Gastrocnemius medialis (tissue), 4 donors: ENCODE measurements at regions not wholly inside any gene's neighbourhood (a gene's known extent, or its start where the extent isn't known, plus 50 kb on each side); places are given as distances from the start of the nearest gene placed in this dataset.

Experiments used
- CTCF ChIP-seq, 5 experiments: fragments of 450-650 bp in 3 of 5; fragments of 200-600 bp in 2 of 5; sonication (generic) in 2 of 5; IDR thresholded peaks in 4 of 5; conservative IDR thresholded peaks in 1 of 5; 1 replicate in 4 of 5; 2 replicates in 1 of 5; pipeline ENCODE4 v1.5.1; 2016 to 2019; ENCODE audit warnings: antibody characterized with exemption in 5 of 5, mild to moderate bottlenecking in 3 of 5, moderate library complexity in 3 of 5
- POLR2A ChIP-seq, 2 donors: fragments of 450-650 bp; IDR thresholded peaks; one replicate each; pipeline ENCODE4 v1.6.1; 2017; ENCODE audit warnings: antibody characterized with exemption in 2 of 2, mild to moderate bottlenecking in 2 of 2, moderate library complexity in 2 of 2

GRCh38 chr6:104322841-104323240, 536.9 kb downstream of the HACE1 start:
- TF ChIP-seq CTCF (IDR thresholded peaks at IDR 0.05 in 4 of 5, conservative IDR thresholded peaks at IDR 0.05 in 1 of 5) (no peak), POLR2A (IDR thresholded peaks at IDR 0.05) (no peak)
